ENCODE measurements at regions not wholly inside any gene's neighbourhood (a gene's known extent, or its start where the extent isn't known, plus 50 kb on each side); places are given as distances from the start of the nearest gene placed in this dataset.

GRCh38 chr18:51716277-51716676 lies 518.8 kb upstream of the MEX3C start (continued):
- peak; percentile 41 to 42; a peak in 2 of 4 replicates for TF ChIP-seq EP300 (IDR thresholded peaks at IDR 0.05; ENCODE audit: borderline replicate concordance in 1 of 2, control insufficient read depth in 1 of 2, low read depth in 2 of 2, low read length in 2 of 2)

DNA sequence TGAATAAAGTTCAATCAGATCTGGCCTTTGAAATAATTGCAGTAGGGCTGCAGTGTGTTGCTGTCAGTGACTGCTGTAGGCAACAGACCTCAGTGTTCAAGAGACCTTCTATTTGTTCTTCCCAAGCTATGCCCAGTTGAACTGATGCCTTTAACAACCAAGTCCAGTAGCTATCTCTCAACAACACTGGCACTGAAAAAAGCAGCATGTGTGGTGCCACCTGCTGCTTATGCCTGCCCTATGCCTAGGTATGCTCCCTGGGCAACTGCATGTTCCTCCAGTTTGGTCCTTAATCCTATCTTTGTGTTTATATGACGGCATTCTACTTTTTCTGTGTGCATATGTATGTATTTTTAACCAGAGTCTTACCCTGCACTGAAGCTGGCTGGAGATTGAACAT lies 523.9 kb upstream of the MEX3C start:
- H3K27ac ChIP-seq (ENCODE audit: control insufficient read depth, insufficient read depth) = no peak overlapping the region
- in situ Hi-C loops (cut with MboI) = no loop called here
- ChIA-PET RAD21 (ENCODE audit: unreplicated experiment) (interaction anchor here (1.2 to 1.4 kb wide), 2 partner anchors 17 to 53 kb away, joined by 4 to 7 read pairs; no protein-coding TSS in a partner anchor), SMC1A (ENCODE audit: uncharacterized antibody, unreplicated experiment) (interaction anchor here (1.8 to 1.9 kb wide), 2 partner anchors 15 to 52 kb away, joined by 5 to 12 read pairs; no protein-coding TSS in a partner anchor), CTCF (interaction anchor here (0.9 to 1.1 kb wide), 2 partner anchors 53 to 568 kb away, joined by 3 to 4 read pairs; no protein-coding TSS in a partner anchor), POLR2A (no interaction called here)
- no peaks in the 10 kb centered on the region; a peak in 1 of 4 replicates for H3K27me3 ChIP-seq (replicated peaks in 1 of 2; ENCODE audit: control insufficient read depth in 2 of 2, insufficient read depth in 2 of 2, low read length in 1 of 2)
- TF ChIP-seq TCF12 (IDR thresholded peaks at IDR 0.05; ENCODE audit: low read depth, low read length) (no peak), YY1 (IDR thresholded peaks at IDR 0.05; ENCODE audit: low read depth, low read length) (no peak), NFYB (IDR thresholded peaks at IDR 0.05; ENCODE audit: insufficient read depth, low read depth, low read length) (no peak), HSF1 (IDR thresholded peaks at IDR 0.05; ENCODE audit: low read depth, low read length) (no peak), RFX5 (IDR thresholded peaks at IDR 0.05; ENCODE audit: low read depth, low read length) (no peak)
- TF ChIP-seq, protein P1, sequence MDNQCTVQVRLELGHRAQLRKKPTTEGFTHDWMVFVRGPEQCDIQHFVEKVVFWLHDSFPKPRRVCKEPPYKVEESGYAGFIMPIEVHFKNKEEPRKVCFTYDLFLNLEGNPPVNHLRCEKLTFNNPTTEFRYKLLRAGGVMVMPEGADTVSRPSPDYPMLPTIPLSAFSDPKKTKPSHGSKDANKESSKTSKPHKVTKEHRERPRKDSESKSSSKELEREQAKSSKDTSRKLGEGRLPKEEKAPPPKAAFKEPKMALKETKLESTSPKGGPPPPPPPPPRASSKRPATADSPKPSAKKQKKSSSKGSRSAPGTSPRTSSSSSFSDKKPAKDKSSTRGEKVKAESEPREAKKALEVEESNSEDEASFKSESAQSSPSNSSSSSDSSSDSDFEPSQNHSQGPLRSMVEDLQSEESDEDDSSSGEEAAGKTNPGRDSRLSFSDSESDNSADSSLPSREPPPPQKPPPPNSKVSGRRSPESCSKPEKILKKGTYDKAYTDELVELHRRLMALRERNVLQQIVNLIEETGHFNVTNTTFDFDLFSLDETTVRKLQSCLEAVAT (IDR thresholded peaks at IDR 0.05) = no peak
- TF ChIP-seq, protein P2, sequence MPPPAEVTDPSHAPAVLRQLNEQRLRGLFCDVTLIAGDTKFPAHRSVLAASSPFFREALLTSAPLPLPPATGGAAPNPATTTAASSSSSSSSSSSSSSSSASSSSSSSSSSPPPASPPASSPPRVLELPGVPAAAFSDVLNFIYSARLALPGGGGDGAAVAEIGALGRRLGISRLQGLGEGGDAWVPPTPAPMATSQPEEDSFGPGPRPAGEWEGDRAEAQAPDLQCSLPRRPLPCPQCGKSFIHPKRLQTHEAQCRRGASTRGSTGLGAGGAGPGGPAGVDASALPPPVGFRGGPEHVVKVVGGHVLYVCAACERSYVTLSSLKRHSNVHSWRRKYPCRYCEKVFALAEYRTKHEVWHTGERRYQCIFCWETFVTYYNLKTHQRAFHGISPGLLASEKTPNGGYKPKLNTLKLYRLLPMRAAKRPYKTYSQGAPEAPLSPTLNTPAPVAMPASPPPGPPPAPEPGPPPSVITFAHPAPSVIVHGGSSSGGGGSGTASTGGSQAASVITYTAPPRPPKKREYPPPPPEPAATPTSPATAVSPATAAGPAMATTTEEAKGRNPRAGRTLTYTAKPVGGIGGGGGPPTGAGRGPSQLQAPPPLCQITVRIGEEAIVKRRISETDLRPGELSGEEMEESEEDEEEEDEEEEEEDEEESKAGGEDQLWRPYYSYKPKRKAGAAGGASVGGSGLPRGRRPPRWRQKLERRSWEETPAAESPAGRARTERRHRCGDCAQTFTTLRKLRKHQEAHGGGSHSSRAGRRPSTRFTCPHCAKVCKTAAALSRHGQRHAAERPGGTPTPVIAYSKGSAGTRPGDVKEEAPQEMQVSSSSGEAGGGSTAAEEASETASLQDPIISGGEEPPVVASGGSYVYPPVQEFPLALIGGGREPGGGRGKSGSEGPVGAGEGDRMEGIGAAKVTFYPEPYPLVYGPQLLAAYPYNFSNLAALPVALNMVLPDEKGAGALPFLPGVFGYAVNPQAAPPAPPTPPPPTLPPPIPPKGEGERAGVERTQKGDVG (CRISPR knock-in tag; IDR thresholded peaks at IDR 0.05) = no peak
- TF ChIP-seq, protein P3, sequence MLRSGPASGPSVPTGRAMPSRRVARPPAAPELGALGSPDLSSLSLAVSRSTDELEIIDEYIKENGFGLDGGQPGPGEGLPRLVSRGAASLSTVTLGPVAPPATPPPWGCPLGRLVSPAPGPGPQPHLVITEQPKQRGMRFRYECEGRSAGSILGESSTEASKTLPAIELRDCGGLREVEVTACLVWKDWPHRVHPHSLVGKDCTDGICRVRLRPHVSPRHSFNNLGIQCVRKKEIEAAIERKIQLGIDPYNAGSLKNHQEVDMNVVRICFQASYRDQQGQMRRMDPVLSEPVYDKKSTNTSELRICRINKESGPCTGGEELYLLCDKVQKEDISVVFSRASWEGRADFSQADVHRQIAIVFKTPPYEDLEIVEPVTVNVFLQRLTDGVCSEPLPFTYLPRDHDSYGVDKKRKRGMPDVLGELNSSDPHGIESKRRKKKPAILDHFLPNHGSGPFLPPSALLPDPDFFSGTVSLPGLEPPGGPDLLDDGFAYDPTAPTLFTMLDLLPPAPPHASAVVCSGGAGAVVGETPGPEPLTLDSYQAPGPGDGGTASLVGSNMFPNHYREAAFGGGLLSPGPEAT (IDR thresholded peaks at IDR 0.05; ENCODE audit: low read depth) = no peak
- ATAC-seq (no peak), FAIRE-seq (no peak), DNase-seq (ENCODE audit: low read depth, low spot score) (no peak)
- H2AFZ ChIP-seq (ENCODE audit: control insufficient read depth, low read depth, low read length) = no peak overlapping the region
- no peak overlapping the region for H3K4me3 ChIP-seq
- intact Hi-C loops (cut with micrococcal nuclease; ENCODE audit: unreplicated experiment) = loop anchor here (10.0 kb wide), 1 partner anchor 527 kb away; the partner anchor contains the start of gene MEX3C
- no peak overlapping the region for H3K9ac ChIP-seq (ENCODE audit: control insufficient read depth, insufficient read depth, low read length)
- H3K4me1 ChIP-seq (ENCODE audit: control insufficient read depth, insufficient read depth, low read length) = peaks cover 20% of the 10 kb centered on the region
- no peaks in the 10 kb centered on the region for H4K20me1 ChIP-seq (ENCODE audit: control insufficient read depth, insufficient read depth)
- H3K9me3 ChIP-seq (replicated peaks; ENCODE audit: control insufficient read depth, insufficient read depth, low read length) = no peaks in the 10 kb centered on the region; the same call in 1 of the 3 replicates
- no TSS peak for BruUV-seq (replicated peaks)
- H3K79me2 ChIP-seq (ENCODE audit: control insufficient read depth, insufficient read depth, low read length) = no peaks in the 10 kb centered on the region
- WGBS (ENCODE audit: insufficient coverage, insufficient replicate concordance, low lambda C conversion rate, missing lambda C conversion rate) = 55% methylated on average over 1 of the region's 1 CpG
- no peaks in the 10 kb centered on the region for H3K36me3 ChIP-seq (ENCODE audit: control insufficient read depth in 2 of 2, insufficient read depth in 2 of 2, low read length in 1 of 2)
- no peak overlapping the region for H3K4me2 ChIP-seq (ENCODE audit: control insufficient read depth, insufficient read depth)

Data from GM12878 (cell line).